ENCODE measurements at regions not wholly inside any gene's neighbourhood (a gene's known extent, or its start where the extent isn't known, plus 50 kb on each side); places are given as distances from the start of the nearest gene placed in this dataset.

DNA sequence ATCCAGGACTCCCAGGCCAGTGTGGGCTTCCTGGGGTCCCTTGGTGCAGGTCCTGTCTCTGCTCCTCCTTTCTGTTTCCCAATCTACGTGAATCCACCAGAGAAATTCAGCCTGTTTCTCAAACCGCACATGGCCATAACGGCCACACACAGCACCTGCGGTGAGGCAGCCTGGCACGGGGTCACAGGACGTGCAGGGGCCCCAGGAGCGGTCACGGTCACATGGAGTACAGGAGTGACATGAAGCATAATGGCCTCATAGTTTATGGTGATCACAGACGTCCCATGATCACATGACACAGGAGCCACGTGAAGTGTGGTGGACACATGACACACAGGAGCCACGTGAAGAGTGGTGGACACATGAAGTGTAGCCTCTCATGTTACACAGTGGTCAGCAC lies 248.5 kb upstream of the IRX4 start:
- no peak overlapping the region for H3K9ac ChIP-seq (ENCODE audit: low read length)
- no peaks in the 10 kb centered on the region for H4K20me1 ChIP-seq (ENCODE audit: insufficient read depth, low read length)
- H2AFZ ChIP-seq (ENCODE audit: low read length): no peak overlapping the region
- H3K27me3 ChIP-seq (ENCODE audit: insufficient read depth, low read length): no peaks in the 10 kb centered on the region
- no peaks in the 10 kb centered on the region for H3K9me2 ChIP-seq (ENCODE audit: low read depth, low read length)
- H3K36me3 ChIP-seq (ENCODE audit: insufficient read depth, low read length): no peaks in the 10 kb centered on the region
- no peaks in the 10 kb centered on the region for H3K4me1 ChIP-seq (ENCODE audit: insufficient read depth, low read length, severe bottlenecking)
- TF ChIP-seq, protein P1, sequence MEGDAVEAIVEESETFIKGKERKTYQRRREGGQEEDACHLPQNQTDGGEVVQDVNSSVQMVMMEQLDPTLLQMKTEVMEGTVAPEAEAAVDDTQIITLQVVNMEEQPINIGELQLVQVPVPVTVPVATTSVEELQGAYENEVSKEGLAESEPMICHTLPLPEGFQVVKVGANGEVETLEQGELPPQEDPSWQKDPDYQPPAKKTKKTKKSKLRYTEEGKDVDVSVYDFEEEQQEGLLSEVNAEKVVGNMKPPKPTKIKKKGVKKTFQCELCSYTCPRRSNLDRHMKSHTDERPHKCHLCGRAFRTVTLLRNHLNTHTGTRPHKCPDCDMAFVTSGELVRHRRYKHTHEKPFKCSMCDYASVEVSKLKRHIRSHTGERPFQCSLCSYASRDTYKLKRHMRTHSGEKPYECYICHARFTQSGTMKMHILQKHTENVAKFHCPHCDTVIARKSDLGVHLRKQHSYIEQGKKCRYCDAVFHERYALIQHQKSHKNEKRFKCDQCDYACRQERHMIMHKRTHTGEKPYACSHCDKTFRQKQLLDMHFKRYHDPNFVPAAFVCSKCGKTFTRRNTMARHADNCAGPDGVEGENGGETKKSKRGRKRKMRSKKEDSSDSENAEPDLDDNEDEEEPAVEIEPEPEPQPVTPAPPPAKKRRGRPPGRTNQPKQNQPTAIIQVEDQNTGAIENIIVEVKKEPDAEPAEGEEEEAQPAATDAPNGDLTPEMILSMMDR (IDR thresholded peaks at IDR 0.05; ENCODE audit: low read length): no peak
- no peak for TF ChIP-seq EZH2 (IDR thresholded peaks at IDR 0.05; ENCODE audit: borderline replicate concordance, low read length)
- H3K4me2 ChIP-seq (ENCODE audit: low read length): no peak overlapping the region
- no peaks in the 10 kb centered on the region for H3K9me3 ChIP-seq (ENCODE audit: low read length)
- no peak overlapping the region for H3K4me3 ChIP-seq (ENCODE audit: low read depth, low read length, poor library complexity, severe bottlenecking)
- no peaks in the 10 kb centered on the region for H3K79me2 ChIP-seq (ENCODE audit: insufficient read depth, low read length)
- H3F3A ChIP-seq (ENCODE audit: insufficient read depth, low read length): no peaks in the 10 kb centered on the region
- no peak overlapping the region for H3K27ac ChIP-seq (ENCODE audit: low read depth, low read length, poor library complexity, severe bottlenecking)

GRCh38 chr5:2130361-2130760 lies 247.6 kb upstream of the IRX4 start:
- H2AFZ ChIP-seq (ENCODE audit: low read length): no peak overlapping the region
- no peaks in the 10 kb centered on the region for H3K36me3 ChIP-seq (ENCODE audit: insufficient read depth, low read length)
- no peak overlapping the region for H3K9ac ChIP-seq (ENCODE audit: low read length)
- H3K4me3 ChIP-seq (ENCODE audit: low read depth, low read length, poor library complexity, severe bottlenecking): no peak overlapping the region
- H3K79me2 ChIP-seq (ENCODE audit: insufficient read depth, low read length): no peaks in the 10 kb centered on the region
- TF ChIP-seq, protein P1 (IDR thresholded peaks at IDR 0.05; ENCODE audit: low read length): no peak
- TF ChIP-seq EZH2 (IDR thresholded peaks at IDR 0.05; ENCODE audit: borderline replicate concordance, low read length): no peak
- no peaks in the 10 kb centered on the region for H3K27me3 ChIP-seq (ENCODE audit: insufficient read depth, low read length)
- no peaks in the 10 kb centered on the region for H3K4me1 ChIP-seq (ENCODE audit: insufficient read depth, low read length, severe bottlenecking)
- no peak overlapping the region for H3K27ac ChIP-seq (ENCODE audit: low read depth, low read length, poor library complexity, severe bottlenecking)
- no peak overlapping the region for H3K4me2 ChIP-seq (ENCODE audit: low read length)
- H3F3A ChIP-seq (ENCODE audit: insufficient read depth, low read length): no peaks in the 10 kb centered on the region
- no peaks in the 10 kb centered on the region for H4K20me1 ChIP-seq (ENCODE audit: insufficient read depth, low read length)
- H3K9me3 ChIP-seq (ENCODE audit: low read length): no peaks in the 10 kb centered on the region
- H3K9me2 ChIP-seq (ENCODE audit: low read depth, low read length): no peaks in the 10 kb centered on the region

GRCh38 chr5:2129568-2130272 lies 247.0 kb upstream of the IRX4 start:
- Histone ChIP-seq H4K20me1 (ENCODE audit: insufficient read depth, low read length) (no peaks in the 10 kb centered on the region), H3K4me2 (ENCODE audit: low read length) (no peak overlapping the region), H3K27ac (ENCODE audit: low read depth, low read length, poor library complexity, severe bottlenecking) (no peak overlapping the region), H3K9me3 (ENCODE audit: low read length) (no peaks in the 10 kb centered on the region), H3K4me3 (ENCODE audit: low read depth, low read length, poor library complexity, severe bottlenecking) (no peak overlapping the region), H3F3A (ENCODE audit: insufficient read depth, low read length) (no peaks in the 10 kb centered on the region), H3K9ac (ENCODE audit: low read length) (no peak overlapping the region), H2AFZ (ENCODE audit: low read length) (no peak overlapping the region), H3K9me2 (ENCODE audit: low read depth, low read length) (no peaks in the 10 kb centered on the region), H3K27me3 (ENCODE audit: insufficient read depth, low read length) (no peaks in the 10 kb centered on the region), H3K36me3 (ENCODE audit: insufficient read depth, low read length) (no peaks in the 10 kb centered on the region), H3K79me2 (ENCODE audit: insufficient read depth, low read length) (no peaks in the 10 kb centered on the region), H3K4me1 (ENCODE audit: insufficient read depth, low read length, severe bottlenecking) (no peaks in the 10 kb centered on the region)
- TF ChIP-seq EZH2 (IDR thresholded peaks at IDR 0.05; ENCODE audit: borderline replicate concordance, low read length): no peak
- TF ChIP-seq, protein P1 (IDR thresholded peaks at IDR 0.05; ENCODE audit: low read length): no peak

Data from OCI-LY1 (cell line).